HG03432 (cell line): ENCODE measurements at regions not wholly inside any gene's neighbourhood (a gene's known extent, or its start where the extent isn't known, plus 50 kb on each side); places are given as distances from the start of the nearest gene placed in this dataset.

Experiments
- ATAC-seq: cut with Tn5 transposase; IDR thresholded peaks from one replicate; pipeline ENCODE4 v1.9.1; 2021; ENCODE audit warnings: mild to moderate bottlenecking, moderate library complexity; ENCODE audit not compliant: unreplicated experiment

- no peak for ATAC-seq
These were observed 349.8 kb upstream of the CPEB2 start for GRCh38 chr4:14652522-14652921.

GRCh38 chr4:14653338-14653737, 348.9 kb upstream of the CPEB2 start:
- ATAC-seq: no peak

- ATAC-seq: no peak
These were observed 343.0 kb upstream of the CPEB2 start for GRCh38 chr4:14659286-14659685.

GRCh38 chr4:14667624-14668151, 334.6 kb upstream of the CPEB2 start:
- ATAC-seq: no peak

GRCh38 chr4:14668296-14668695, 334.0 kb upstream of the CPEB2 start:
- no peak for ATAC-seq

GRCh38 chr4:14669371-14669770, 332.9 kb upstream of the CPEB2 start:
- no peak for ATAC-seq

- ATAC-seq: no peak
These were observed 331.1 kb upstream of the CPEB2 start for GRCh38 chr4:14671146-14671545.

GRCh38 chr4:14675279-14675985, 326.8 kb upstream of the CPEB2 start:
- no peak for ATAC-seq

- ATAC-seq: no peak
These were observed 322.4 kb upstream of the CPEB2 start for GRCh38 chr4:14679906-14680305.

- ATAC-seq: no peak
These were observed 321.0 kb upstream of the CPEB2 start for GRCh38 chr4:14681330-14681729.

- no peak for ATAC-seq
These were observed 308.6 kb upstream of the CPEB2 start for GRCh38 chr4:14693728-14694127.

GRCh38 chr4:14695095-14695845, 307.0 kb upstream of the CPEB2 start:
- no peak for ATAC-seq

GRCh38 chr4:14700083-14700482, 302.2 kb upstream of the CPEB2 start:
- ATAC-seq: no peak

GRCh38 chr4:14700544-14700943, 301.7 kb upstream of the CPEB2 start:
- ATAC-seq: no peak

GRCh38 chr4:14701389-14701788, 300.9 kb upstream of the CPEB2 start:
- no peak for ATAC-seq

- no peak for ATAC-seq
These were observed 300.4 kb upstream of the CPEB2 start for GRCh38 chr4:14701896-14702295.

- no peak for ATAC-seq
These were observed 293.7 kb upstream of the CPEB2 start for GRCh38 chr4:14708574-14708973.

GRCh38 chr4:14711259-14711658, 291.0 kb upstream of the CPEB2 start:
- ATAC-seq: no peak

GRCh38 chr4:14716691-14717090, 285.6 kb upstream of the CPEB2 start:
- ATAC-seq: no peak

GRCh38 chr4:14719053-14719452, 283.2 kb upstream of the CPEB2 start:
- no peak for ATAC-seq

GRCh38 chr4:14726441-14726840, 275.8 kb upstream of the CPEB2 start:
- no peak for ATAC-seq

GRCh38 chr4:14726877-14727361, 275.4 kb upstream of the CPEB2 start:
- ATAC-seq: no peak
